ENCODE measurements at regions not wholly inside any gene's neighbourhood (a gene's known extent, or its start where the extent isn't known, plus 50 kb on each side); places are given as distances from the start of the nearest gene placed in this dataset.

DNA sequence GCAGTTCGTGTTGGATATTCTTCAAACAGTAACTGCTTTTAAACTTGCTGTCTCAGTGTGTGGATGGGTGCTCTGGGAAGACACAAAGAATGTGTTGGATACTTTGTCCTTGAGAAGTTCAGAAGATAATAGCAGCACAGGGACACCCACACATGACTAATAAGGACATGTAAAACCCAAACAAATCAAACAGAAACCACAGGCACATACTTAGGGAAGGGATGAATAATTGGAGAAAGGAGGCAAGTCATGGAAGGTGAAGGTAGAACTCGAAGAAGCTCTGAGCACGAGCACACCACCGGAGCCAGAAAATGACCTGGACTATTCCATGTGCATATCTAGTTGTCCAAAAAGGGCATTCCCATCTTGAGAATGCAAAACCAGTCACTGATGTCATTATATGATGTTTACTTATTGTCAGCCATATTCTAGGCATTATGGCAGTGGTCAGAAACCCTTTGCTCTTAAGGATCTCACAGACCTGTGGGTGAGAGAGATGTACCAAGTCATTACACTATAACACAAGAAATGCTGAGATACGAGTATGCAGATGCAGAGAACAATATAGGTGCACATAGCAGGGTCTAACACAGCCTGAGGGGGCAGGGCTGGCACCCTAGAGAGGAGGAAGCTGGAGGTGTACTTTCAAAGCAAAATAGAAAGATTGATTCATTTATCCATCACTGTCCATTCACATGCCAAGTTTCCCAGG lies 152.9 kb downstream of the PIK3R1 start:
- TF ChIP-seq, protein P1, sequence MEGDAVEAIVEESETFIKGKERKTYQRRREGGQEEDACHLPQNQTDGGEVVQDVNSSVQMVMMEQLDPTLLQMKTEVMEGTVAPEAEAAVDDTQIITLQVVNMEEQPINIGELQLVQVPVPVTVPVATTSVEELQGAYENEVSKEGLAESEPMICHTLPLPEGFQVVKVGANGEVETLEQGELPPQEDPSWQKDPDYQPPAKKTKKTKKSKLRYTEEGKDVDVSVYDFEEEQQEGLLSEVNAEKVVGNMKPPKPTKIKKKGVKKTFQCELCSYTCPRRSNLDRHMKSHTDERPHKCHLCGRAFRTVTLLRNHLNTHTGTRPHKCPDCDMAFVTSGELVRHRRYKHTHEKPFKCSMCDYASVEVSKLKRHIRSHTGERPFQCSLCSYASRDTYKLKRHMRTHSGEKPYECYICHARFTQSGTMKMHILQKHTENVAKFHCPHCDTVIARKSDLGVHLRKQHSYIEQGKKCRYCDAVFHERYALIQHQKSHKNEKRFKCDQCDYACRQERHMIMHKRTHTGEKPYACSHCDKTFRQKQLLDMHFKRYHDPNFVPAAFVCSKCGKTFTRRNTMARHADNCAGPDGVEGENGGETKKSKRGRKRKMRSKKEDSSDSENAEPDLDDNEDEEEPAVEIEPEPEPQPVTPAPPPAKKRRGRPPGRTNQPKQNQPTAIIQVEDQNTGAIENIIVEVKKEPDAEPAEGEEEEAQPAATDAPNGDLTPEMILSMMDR (IDR thresholded peaks at IDR 0.05), result no peak
- TF ChIP-seq EZH2 (IDR thresholded peaks at IDR 0.05; ENCODE audit: borderline replicate concordance, insufficient read depth, low read depth, low read length, poor library complexity, severe bottlenecking), result no peak
